NCI-H146 (cell line): ENCODE measurements at regions not wholly inside any gene's neighbourhood (a gene's known extent, or its start where the extent isn't known, plus 50 kb on each side); places are given as distances from the start of the nearest gene placed in this dataset.
"Not testable (repeated sequence)": the region's sequence is repeated elsewhere in the genome, so short reads cannot be mapped to it uniquely, and the experiment has no call there.

ENCODE experiments used
- DNase-seq: peaks from one replicate; lab custom pipeline; 2025; lab: John Stamatoyannopoulos, UW

DNA sequence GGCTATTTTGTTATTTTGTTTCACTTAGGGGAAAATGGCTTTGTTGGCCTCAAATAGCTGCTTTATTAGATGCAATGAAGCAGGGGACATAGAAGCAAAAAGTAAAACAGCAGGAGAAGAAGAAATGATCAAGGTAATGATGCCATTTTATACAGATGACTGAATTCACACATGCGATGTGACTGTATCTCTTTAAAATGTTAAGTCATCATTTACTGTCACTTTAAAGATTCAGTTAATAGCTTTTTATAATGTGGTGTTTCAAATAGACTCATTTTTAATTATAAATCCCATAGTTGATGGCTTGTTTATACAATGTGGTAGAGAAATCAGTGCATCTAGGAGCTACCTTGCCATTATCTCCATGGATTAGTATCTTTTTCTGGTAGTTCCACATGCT lies 863.9 kb upstream of the DEFB115 start:
- not testable (repeated sequence) for DNase-seq

DNA sequence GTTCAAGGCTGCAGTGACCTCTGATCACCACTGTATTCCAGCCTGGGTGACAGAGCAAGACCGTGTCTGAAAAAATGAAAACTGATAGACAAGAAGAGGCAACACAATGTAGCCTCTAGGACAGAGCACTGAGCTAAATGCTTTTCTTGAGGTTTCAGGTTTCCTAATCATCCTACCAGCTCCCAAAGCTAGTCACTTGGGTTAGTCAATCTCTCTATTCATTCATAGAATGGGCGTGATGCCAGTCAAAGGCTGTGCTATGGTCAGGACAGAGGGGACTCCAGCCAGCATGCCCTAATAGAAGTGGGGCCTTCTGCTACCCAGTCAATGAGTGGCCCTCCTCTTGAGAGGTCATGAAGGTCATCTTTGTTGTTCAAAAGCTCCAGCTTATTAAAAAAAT lies 860.4 kb upstream of the DEFB115 start:
- DNase-seq, result not testable (repeated sequence)

DNA sequence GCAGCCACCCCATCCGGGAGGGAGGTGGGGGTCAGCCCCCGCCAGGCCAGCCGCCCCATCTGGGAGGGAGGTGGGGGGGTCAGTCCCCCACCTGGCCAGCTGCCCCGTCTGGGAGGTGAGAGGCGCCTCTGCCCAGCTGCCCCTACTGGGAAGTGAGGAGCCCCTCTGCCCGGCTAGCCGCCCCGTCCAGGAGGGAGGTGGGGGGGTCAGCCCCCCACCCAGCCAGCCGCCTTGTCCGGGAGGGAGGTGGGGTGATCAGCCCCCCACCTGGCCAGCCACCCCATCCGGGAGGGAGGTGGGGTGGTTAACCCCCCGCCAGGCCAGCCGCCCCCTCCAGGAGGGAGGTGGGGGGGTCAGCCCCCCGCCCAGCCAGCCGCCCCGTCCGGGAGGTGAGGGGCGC lies 852.4 kb upstream of the DEFB115 start:
- not testable (repeated sequence) for DNase-seq

DNA sequence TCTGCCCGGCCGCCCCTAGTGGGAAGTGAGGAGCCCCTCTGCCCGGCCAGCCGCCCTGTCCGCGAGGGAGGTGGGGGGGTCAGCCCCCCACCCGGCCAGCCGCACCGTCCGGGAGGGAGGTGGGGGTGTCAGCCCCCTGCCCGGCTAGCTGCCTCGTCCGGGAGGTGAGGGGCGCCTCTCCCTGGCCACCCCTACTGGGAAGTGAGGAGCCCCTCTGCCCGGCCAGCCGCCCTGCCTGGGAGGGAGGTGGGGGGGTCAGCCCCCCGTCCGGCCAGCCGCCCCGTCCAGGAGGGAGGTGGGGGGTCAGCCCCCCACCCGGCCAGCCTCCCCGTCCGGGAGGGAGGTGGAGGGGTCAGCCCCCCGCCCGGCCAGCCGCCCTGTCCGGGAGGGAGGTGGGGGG lies 851.9 kb upstream of the DEFB115 start:
- not testable (repeated sequence) for DNase-seq

DNA sequence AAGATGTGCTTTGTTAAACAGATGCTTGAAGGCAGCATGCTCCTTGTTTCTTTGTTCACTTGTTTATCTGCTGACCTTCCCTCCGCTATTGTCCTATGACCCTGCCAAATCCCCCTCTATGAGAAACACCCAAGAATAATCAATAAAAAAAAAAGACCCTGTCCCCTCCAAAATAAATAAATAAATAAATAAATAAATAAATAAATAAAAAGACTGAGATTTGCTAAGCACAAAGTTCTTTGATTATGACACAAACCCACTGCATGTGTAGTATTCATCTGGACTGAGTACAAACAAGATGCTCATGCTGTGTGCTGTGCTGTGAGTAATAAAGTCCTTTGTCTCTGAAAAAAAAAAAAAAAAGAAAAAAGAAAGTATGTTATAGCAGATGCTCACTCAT lies 851.1 kb upstream of the DEFB115 start:
- DNase-seq, result not testable (repeated sequence)

DNA sequence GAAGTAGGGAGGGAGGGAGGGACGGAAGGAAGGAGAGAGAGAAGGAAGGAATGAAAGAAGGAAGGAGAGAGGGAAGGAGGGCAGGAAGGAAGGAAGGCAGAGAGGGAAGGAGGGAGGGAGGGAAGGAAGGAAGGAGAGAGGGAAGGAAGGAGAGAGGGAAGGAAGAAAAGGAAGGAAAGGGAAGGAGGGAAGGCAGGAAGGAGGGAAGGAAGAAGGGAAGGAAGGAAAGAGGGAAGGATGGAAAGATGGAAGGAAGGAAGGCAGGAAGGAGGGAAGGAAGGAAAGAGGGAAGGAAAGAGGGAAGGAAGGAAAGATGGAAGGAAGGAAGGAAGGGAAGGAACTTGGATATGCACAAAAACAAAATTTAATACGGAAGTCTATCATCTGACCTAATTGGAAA lies 844.5 kb upstream of the DEFB115 start:
- DNase-seq, result no peak

DNA sequence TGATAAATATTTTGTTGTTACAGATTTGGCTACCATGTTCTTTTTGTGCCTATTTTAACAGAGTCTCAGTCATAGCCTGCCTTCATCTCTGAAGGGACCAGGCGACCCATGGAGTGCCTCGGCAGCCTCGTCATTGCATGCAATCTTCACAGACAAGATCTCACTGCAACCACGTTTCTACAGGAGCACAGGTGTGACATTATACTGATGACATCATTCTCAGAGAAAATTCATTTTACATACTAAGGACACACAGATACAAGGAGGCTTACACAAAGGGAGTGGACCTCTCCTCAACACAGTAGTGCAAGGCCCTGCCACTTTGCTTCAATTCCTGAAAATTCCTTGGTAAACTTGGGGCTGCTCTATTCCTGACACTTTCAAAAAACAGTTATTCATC lies 840.1 kb upstream of the DEFB115 start:
- not testable (repeated sequence) for DNase-seq

DNA sequence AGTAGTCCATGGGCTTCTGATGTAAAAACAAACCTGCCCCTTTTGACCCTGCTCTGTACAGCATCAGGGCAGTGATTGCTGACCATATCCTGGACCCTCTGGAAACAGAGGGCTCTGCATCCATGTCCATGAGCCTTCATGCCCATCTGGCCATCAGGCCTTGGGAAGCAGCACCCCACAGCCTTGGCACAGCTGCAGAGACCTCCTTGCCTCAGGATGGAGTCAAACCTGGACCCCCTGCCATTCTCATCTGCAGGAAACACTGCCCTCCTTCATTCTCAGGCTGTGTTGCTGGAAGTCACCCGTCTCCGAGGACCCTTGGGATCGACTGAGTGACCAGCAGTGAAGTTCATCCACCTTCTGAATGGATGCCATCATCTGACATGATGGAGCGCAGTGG lies 839.1 kb upstream of the DEFB115 start:
- DNase-seq, result not testable (repeated sequence)

DNA sequence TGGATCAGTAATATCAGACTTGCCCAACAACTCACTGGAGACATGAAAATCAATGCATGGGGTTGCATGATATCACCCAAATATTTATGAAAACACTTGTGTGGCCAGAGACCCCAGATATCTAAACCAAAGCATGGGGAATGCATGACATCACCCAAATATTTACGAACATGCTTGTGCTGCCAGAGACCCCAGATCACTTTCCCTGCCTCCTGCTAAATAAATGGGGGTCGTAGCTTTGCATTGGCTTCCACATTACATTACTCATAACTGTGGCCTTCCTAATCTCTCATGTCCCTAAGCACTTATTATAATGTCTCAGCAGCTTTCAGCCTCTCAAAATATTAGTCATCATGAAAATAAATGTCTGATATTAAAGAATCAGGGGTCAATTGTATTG lies 838.0 kb upstream of the DEFB115 start:
- DNase-seq, result no peak

DNA sequence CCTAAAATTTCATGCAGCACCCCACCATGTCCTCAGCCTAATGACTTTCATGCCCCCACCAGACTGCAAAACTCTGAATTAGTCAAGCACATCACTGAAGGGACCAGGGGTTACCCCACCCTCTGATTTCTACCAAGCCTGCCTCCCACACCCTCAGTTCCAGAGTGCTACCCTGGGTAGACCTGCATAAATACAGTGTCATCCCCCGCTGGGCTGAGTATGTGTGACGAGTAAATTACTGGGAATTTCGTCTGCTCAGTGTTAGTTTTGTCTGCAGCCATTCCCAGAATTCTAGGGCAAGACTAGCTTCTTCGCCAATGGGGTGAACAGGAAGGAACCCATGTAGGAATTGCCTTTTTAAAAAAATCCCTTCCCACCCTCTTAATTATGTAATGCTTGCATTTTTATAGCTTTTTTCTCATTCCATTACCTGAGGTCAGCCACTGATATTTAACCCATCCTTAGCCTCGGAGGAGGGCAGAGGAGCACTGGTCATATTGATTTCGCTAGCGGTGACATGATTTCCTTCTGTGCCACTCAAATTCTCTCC lies 837.5 kb upstream of the DEFB115 start:
- not testable (repeated sequence) for DNase-seq
